ENCODE measurements at regions not wholly inside any gene's neighbourhood (a gene's known extent, or its start where the extent isn't known, plus 50 kb on each side); places are given as distances from the start of the nearest gene placed in this dataset.
"Not testable (repeated sequence)": the region's sequence is repeated elsewhere in the genome, so short reads cannot be mapped to it uniquely, and the experiment has no call there.

GRCh38 chr10:26931223-26931622 lies 70.5 kb upstream of the ABI1 start:
- TF ChIP-seq CTCF (IDR thresholded peaks at IDR 0.05): no peak
- no peaks in the 10 kb centered on the region for H3K36me3 ChIP-seq
- peaks cover 0 to 6% of the 10 kb centered on the region in 2 donors for H3K4me1 ChIP-seq
- H3K4me3 ChIP-seq: peak overlapping the region in 1 of 2 donors; percentile 32
- no peaks in the 10 kb centered on the region for H3K27me3 ChIP-seq
- H3K27ac ChIP-seq: no peak overlapping the region
- DNase-seq (ENCODE audit: low spot score): no peak
- no peaks in the 10 kb centered on the region for H3K9me3 ChIP-seq

- H3K9me3 ChIP-seq; DNase-seq (ENCODE audit: low spot score); H3K4me1 ChIP-seq; H3K27ac ChIP-seq; H3K4me3 ChIP-seq; H3K27me3 ChIP-seq; H3K36me3 ChIP-seq: not testable (repeated sequence)
These were observed 62.1 kb upstream of the ABI1 start for GRCh38 chr10:26922824-26923223.

- H3K4me3 ChIP-seq; H3K27ac ChIP-seq; H3K36me3 ChIP-seq; H3K27me3 ChIP-seq; H3K4me1 ChIP-seq; DNase-seq (ENCODE audit: low spot score); H3K9me3 ChIP-seq: not testable (repeated sequence)
These were observed 58.5 kb upstream of the ABI1 start for GRCh38 chr10:26919156-26919860.

GRCh38 chr10:26914898-26915297 lies 54.1 kb upstream of the ABI1 start:
- H3K27me3 ChIP-seq: no peaks in the 10 kb centered on the region
- H3K27ac ChIP-seq: no peak overlapping the region
- no peaks in the 10 kb centered on the region for H3K36me3 ChIP-seq
- H3K4me3 ChIP-seq: no peak overlapping the region
- no peaks in the 10 kb centered on the region for H3K4me1 ChIP-seq
- no peak for TF ChIP-seq CTCF (IDR thresholded peaks at IDR 0.05)
- no peak for DNase-seq (ENCODE audit: low spot score)
- H3K9me3 ChIP-seq: no peaks in the 10 kb centered on the region

- Histone ChIP-seq H3K36me3 (no peaks in the 10 kb centered on the region), H3K4me1 (no peaks in the 10 kb centered on the region), H3K9me3 (no peaks in the 10 kb centered on the region), H3K4me3 (no peak overlapping the region), H3K27ac (no peak overlapping the region), H3K27me3 (no peaks in the 10 kb centered on the region)
- TF ChIP-seq CTCF (IDR thresholded peaks at IDR 0.05): no peak
- DNase-seq (ENCODE audit: low spot score): no peak
These were observed 51.2 kb upstream of the ABI1 start for GRCh38 chr10:26911811-26912461.
